Adrenal gland (tissue), 5 donors: ENCODE measurements at regions not wholly inside any gene's neighbourhood (a gene's known extent, or its start where the extent isn't known, plus 50 kb on each side); places are given as distances from the start of the nearest gene placed in this dataset.

ENCODE experiments used
- POLR2A ChIP-seq, 2 donors: fragments of 450-650 bp; IDR thresholded peaks; one replicate each; pipeline ENCODE4 v1.6.1; 2017; ENCODE audit warnings: antibody characterized with exemption in 2 of 2, mild to moderate bottlenecking in 2 of 2, moderate library complexity in 1 of 2
- TF ChIP-seq, protein P1 (sequence below), 6 experiments: fragments of 450-650 bp in 4 of 6; fragments of 200-600 bp in 2 of 6; sonication (generic) in 1 of 6; IDR thresholded peaks; 1 replicate in 5 of 6; 2 replicates in 1 of 6; pipeline versions ENCODE4 v1.5.1 to v1.8.0; 2016 to 2021; ENCODE audit warnings: antibody characterized with exemption in 6 of 6, mild to moderate bottlenecking in 2 of 6, moderate library complexity in 1 of 6
- donor health status: DM: no; HTN: no; CAD: no.

DNA sequence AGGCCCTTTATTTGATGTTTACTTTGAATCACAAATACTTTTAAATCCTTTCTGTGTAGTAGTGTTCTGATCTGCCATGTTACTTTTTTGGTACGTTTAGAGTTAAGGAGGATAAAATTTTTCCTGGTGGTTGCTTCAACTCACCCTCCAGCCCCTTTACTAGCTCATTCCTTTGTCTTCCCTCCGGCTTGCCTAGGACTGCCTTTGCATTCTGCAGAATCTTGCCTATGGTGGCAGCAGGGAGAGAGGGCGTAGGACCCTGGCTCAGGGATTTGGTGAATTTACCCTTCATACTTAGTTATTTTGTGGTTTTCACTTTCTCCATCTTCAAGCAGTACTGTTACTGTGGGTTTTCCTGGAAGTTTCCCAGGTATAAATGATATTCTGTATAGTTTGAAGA, 833.5 kb downstream of the XPNPEP1 start:
- no peak for TF ChIP-seq POLR2A (IDR thresholded peaks at IDR 0.05)
- TF ChIP-seq, protein P1, sequence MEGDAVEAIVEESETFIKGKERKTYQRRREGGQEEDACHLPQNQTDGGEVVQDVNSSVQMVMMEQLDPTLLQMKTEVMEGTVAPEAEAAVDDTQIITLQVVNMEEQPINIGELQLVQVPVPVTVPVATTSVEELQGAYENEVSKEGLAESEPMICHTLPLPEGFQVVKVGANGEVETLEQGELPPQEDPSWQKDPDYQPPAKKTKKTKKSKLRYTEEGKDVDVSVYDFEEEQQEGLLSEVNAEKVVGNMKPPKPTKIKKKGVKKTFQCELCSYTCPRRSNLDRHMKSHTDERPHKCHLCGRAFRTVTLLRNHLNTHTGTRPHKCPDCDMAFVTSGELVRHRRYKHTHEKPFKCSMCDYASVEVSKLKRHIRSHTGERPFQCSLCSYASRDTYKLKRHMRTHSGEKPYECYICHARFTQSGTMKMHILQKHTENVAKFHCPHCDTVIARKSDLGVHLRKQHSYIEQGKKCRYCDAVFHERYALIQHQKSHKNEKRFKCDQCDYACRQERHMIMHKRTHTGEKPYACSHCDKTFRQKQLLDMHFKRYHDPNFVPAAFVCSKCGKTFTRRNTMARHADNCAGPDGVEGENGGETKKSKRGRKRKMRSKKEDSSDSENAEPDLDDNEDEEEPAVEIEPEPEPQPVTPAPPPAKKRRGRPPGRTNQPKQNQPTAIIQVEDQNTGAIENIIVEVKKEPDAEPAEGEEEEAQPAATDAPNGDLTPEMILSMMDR (IDR thresholded peaks at IDR 0.05), result no peak
